ENCODE measurements at regions not wholly inside any gene's neighbourhood (a gene's known extent, or its start where the extent isn't known, plus 50 kb on each side); places are given as distances from the start of the nearest gene placed in this dataset.

DNA sequence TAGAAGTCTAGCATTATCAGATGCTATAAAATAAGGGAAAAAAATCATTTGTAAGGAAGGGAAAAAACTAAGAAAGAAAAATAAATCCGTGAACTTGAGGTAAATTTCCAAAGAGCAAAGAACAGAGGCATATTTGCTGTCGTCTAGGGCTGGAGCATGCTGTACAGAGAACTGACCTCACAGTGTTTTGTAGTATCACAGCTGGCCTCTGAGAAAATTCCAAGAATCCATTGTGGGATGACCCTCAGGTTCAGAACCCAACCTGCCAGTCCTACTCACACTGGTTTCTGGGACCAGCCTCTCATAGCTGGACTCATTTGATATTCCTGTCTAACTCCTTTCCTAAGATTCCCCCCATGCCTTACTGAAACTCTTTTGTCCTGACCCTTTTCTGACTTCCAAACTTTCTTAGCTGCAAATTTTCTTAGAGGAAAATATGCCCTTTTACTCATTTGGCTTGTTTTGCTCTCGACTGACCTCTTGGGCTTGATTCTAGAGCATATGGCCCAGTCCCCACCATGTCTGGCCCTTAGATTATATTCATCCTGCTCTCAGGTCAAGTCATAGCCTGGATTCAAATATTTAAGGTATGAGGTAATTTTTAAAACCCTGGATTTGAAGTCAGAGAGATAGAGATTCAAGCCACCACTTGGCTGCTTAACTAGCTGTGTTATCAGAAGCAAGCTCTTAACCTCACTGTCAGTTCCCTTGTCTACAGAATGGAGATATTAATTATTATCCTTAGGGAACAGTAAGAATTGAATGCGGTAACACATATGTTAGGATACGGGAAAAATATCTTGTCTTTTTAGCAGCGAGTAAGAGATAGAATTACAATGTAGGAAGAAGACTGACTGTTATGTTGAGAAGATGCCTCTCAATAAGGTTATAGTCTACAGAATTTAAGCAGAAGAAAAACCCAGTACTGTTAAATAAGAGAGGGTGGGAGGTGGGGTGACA, 89.7 kb upstream of the KCNA4 start:
- Histone ChIP-seq H3K27ac (no peak overlapping the region), H3K4me3 (no peak overlapping the region), H3K27me3 (no peaks in the 10 kb centered on the region), H3K4me1 (no peaks in the 10 kb centered on the region), H3K36me3 (no peaks in the 10 kb centered on the region), H3K9me3 (no peaks in the 10 kb centered on the region)
- 56 to 63% methylated on average over 4 to 6 of the region's 6 CpGs for WGBS, 2 donors (ENCODE audit: low coverage in 1 of 2)
- no peak for ATAC-seq
- TF ChIP-seq EP300 (IDR thresholded peaks at IDR 0.05) = no peak
- TF ChIP-seq, protein P1, sequence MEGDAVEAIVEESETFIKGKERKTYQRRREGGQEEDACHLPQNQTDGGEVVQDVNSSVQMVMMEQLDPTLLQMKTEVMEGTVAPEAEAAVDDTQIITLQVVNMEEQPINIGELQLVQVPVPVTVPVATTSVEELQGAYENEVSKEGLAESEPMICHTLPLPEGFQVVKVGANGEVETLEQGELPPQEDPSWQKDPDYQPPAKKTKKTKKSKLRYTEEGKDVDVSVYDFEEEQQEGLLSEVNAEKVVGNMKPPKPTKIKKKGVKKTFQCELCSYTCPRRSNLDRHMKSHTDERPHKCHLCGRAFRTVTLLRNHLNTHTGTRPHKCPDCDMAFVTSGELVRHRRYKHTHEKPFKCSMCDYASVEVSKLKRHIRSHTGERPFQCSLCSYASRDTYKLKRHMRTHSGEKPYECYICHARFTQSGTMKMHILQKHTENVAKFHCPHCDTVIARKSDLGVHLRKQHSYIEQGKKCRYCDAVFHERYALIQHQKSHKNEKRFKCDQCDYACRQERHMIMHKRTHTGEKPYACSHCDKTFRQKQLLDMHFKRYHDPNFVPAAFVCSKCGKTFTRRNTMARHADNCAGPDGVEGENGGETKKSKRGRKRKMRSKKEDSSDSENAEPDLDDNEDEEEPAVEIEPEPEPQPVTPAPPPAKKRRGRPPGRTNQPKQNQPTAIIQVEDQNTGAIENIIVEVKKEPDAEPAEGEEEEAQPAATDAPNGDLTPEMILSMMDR (IDR thresholded peaks at IDR 0.05) = no peak
- no peak for TF ChIP-seq POLR2A (IDR thresholded peaks at IDR 0.05)
- TF ChIP-seq POLR2AphosphoS5 (IDR thresholded peaks at IDR 0.05) = no peak

DNA sequence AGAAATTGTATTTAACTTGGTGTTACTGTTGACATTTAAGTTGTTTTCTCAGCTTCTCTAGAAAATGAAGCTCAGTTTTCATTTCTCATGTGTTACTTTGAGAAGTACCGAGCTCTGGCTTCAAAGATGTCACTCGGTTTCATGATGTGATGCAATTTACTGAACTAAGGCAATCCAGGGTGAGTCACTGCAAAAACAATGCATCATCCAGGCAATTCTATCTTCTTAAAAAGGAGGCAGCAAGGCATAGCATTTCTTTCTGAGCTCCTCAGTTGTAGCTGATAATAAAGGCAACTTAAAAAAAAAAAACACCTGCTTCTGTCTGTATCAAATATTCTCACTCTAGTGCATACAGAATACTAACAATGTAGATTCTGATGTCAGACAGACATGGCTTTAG, 91.1 kb upstream of the KCNA4 start:
- peak; percentile 36 for ATAC-seq
- Histone ChIP-seq H3K4me3 (no peak overlapping the region), H3K36me3 (no peaks in the 10 kb centered on the region), H3K4me1 (no peaks in the 10 kb centered on the region), H3K27me3 (no peaks in the 10 kb centered on the region), H3K9me3 (no peaks in the 10 kb centered on the region), H3K27ac (no peak overlapping the region)
- 74 to 75% methylated on average over 2 of the region's 2 CpGs for WGBS, 2 donors (ENCODE audit: low coverage in 1 of 2)
- TF ChIP-seq POLR2AphosphoS5 (IDR thresholded peaks at IDR 0.05) = no peak
- TF ChIP-seq, protein P1 (IDR thresholded peaks at IDR 0.05) = no peak
- no peak for TF ChIP-seq EP300 (IDR thresholded peaks at IDR 0.05)
- TF ChIP-seq POLR2A (IDR thresholded peaks at IDR 0.05) = no peak

DNA sequence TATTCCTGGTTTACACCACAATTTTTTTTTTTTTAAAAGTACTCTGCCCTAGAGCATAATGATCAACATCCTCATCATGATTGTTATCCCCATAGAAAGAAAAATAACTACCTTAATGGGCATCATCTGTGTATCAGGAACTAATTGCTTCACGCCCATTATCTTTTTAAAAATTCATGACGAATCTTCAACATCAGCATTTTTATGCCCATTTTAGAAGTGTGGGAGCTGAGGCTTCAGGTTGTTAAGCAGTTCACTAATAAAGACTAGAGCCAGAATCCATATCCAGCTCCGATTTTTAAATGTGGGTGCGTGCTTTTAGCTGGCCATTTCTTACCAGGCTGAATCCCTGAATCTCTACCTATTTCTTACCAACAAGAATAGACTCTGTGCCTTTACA, 92.9 kb upstream of the KCNA4 start:
- no peak overlapping the region for H3K27ac ChIP-seq
- no peaks in the 10 kb centered on the region for H3K27me3 ChIP-seq
- H3K4me1 ChIP-seq = no peaks in the 10 kb centered on the region
- no peak overlapping the region for H3K4me3 ChIP-seq
- no peaks in the 10 kb centered on the region for H3K36me3 ChIP-seq
- no peaks in the 10 kb centered on the region for H3K9me3 ChIP-seq
- ATAC-seq = no peak
- 86 to 98% methylated on average over 4 of the region's 4 CpGs for WGBS, 2 donors (ENCODE audit: low coverage in 1 of 2)
- no peak for TF ChIP-seq EP300 (IDR thresholded peaks at IDR 0.05)

DNA sequence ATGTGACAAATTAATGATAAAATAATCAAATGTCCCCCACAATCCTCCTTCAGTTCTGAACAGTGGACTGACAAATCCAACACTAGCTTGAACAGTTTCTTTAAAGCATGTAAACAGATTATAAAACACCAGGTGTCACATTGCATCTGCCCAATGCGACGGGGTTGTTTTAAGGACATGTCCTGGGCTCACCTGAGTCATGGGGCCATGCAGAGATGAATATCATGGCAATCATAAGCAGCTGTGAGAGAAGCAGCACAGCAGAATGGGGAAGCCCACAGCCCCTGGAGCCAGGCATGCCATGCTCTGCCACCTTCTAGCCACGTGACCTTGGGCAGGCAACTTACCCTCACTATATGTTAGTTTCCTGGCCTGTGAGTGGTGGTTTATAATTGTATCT, 93.9 kb upstream of the KCNA4 start:
- no peaks in the 10 kb centered on the region for H3K27me3 ChIP-seq
- H3K27ac ChIP-seq = no peak overlapping the region
- no peak for ATAC-seq
- no peaks in the 10 kb centered on the region for H3K4me1 ChIP-seq
- no peaks in the 10 kb centered on the region for H3K36me3 ChIP-seq
- no peak overlapping the region for H3K4me3 ChIP-seq
- 72% methylated on average over 3 of the region's 3 CpGs; no CpG with 5 or more reads in 1 of the 2 donors for WGBS, 2 donors (ENCODE audit: low coverage in 1 of 2)
- TF ChIP-seq POLR2A (IDR thresholded peaks at IDR 0.05) = no peak
- TF ChIP-seq, protein P1 (IDR thresholded peaks at IDR 0.05) = no peak
- TF ChIP-seq POLR2AphosphoS5 (IDR thresholded peaks at IDR 0.05) = no peak
- no peak for TF ChIP-seq EP300 (IDR thresholded peaks at IDR 0.05)
- no peaks in the 10 kb centered on the region for H3K9me3 ChIP-seq

DNA sequence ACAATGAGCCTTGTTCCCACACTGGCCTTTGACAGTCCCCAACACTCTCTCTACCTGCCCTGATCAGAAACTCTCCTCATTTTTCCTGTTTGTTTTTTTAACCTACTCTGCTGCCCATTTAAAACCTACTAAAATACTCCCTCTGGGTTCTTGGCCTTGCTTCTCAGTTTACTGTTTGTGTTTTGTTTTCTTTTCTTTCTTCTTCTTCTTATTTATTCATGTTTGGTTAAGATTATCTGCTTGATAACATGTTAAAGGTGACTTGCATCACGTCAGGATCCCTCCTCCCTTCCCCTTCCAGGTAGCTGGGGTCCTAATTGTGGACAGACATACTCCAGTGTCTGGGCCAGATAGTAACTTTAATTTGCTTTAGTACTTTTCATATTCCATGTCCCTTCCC, 95.0 kb upstream of the KCNA4 start:
- H3K9me3 ChIP-seq = no peaks in the 10 kb centered on the region
- 25% methylated on average over 1 of the region's 1 CpG; no CpG with 5 or more reads in 1 of the 2 donors for WGBS, 2 donors (ENCODE audit: low coverage in 1 of 2)
- no peak for ATAC-seq
- H3K4me1 ChIP-seq = no peaks in the 10 kb centered on the region
- no peak for TF ChIP-seq POLR2AphosphoS5 (IDR thresholded peaks at IDR 0.05)
- no peak for TF ChIP-seq EP300 (IDR thresholded peaks at IDR 0.05)
- TF ChIP-seq, protein P1 (IDR thresholded peaks at IDR 0.05) = no peak
- no peak for TF ChIP-seq POLR2A (IDR thresholded peaks at IDR 0.05)
- H3K36me3 ChIP-seq = no peaks in the 10 kb centered on the region
- H3K27me3 ChIP-seq = no peaks in the 10 kb centered on the region
- no peak overlapping the region for H3K27ac ChIP-seq
- H3K4me3 ChIP-seq = no peak overlapping the region

All from gastroesophageal sphincter (tissue), 4 donors.